Fibroblast of lung (primary cell): ENCODE measurements at regions not wholly inside any gene's neighbourhood (a gene's known extent, or its start where the extent isn't known, plus 50 kb on each side); places are given as distances from the start of the nearest gene placed in this dataset.

ENCODE experiments used
- DNase-seq, 2 donors: peaks; one replicate each; pipeline versions ENCODE4 v3.0.0 to v3.0.0-alpha.2; 2010; ENCODE audit warnings: low read depth in 2 of 2
- H2AFZ ChIP-seq: 2 replicates; pipeline ENCODE4 v1.5.1; 2012; ENCODE audit warnings: low read length, control low read depth, inconsistent platforms
- H3K27ac ChIP-seq: 2 replicates; pipeline ENCODE4 v1.5.1; 2011; ENCODE audit warnings: low read length, control low read depth; ENCODE audit not compliant: insufficient read depth
- H3K27me3 ChIP-seq: 2 replicates; pipeline ENCODE4 v1.5.1; 2011; ENCODE audit warnings: mild to moderate bottlenecking, low read length; ENCODE audit not compliant: control insufficient read depth, insufficient read depth
- H3K36me3 ChIP-seq: 2 replicates; pipeline ENCODE4 v1.5.1; 2011; ENCODE audit warnings: low read length; ENCODE audit not compliant: control insufficient read depth, insufficient read depth
- H3K4me1 ChIP-seq: 2 replicates; pipeline ENCODE4 v1.5.1; 2011; ENCODE audit warnings: low read length; ENCODE audit not compliant: control insufficient read depth, insufficient read depth; ENCODE audit errors: extremely low read depth
- H3K4me2 ChIP-seq: 2 replicates; pipeline ENCODE4 v1.5.1; 2011; ENCODE audit warnings: low read length, control low read depth; ENCODE audit not compliant: insufficient read depth; ENCODE audit errors: extremely low read depth
- H3K4me3 ChIP-seq, 4 experiments: fragments of 200-600 bp in 1 of 4; sonication (generic) in 1 of 4; replicated peaks in 1 of 4; 2 replicates each; pipeline ENCODE4 v1.5.1; 2011 to 2016; ENCODE audit warnings: low read length in 4 of 4, low read depth in 3 of 4, mild to moderate bottlenecking in 3 of 4, control low read depth in 2 of 4, inconsistent platforms in 1 of 4, mixed read lengths in 1 of 4; ENCODE audit not compliant: insufficient read depth in 1 of 4; ENCODE audit errors: control extremely low read depth in 1 of 4
- H3K79me2 ChIP-seq: 2 replicates; pipeline ENCODE4 v1.5.1; 2012; ENCODE audit warnings: mild to moderate bottlenecking, low read length, inconsistent platforms; ENCODE audit not compliant: control insufficient read depth, insufficient read depth
- H3K9ac ChIP-seq: 2 replicates; pipeline ENCODE4 v1.5.1; 2011; ENCODE audit warnings: mild to moderate bottlenecking, low read length, control low read depth; ENCODE audit not compliant: insufficient read depth
- H3K9me3 ChIP-seq: 2 replicates; pipeline ENCODE4 v1.5.1; 2012; ENCODE audit warnings: low read depth, low read length; ENCODE audit not compliant: control insufficient read depth, insufficient read depth
- H4K20me1 ChIP-seq: 2 replicates; pipeline ENCODE4 v1.5.1; 2011; ENCODE audit warnings: low read length; ENCODE audit not compliant: control insufficient read depth, insufficient read depth; ENCODE audit errors: extremely low read depth
- CTCF ChIP-seq, 2 donors: IDR thresholded peaks in 1 of 2; conservative IDR thresholded peaks in 1 of 2; 1 replicate in 1 of 2; 2 replicates in 1 of 2; pipeline ENCODE4 v1.5.1; 2011 to 2012; ENCODE audit warnings: low read length in 2 of 2, control low read depth in 1 of 2, inconsistent platforms in 1 of 2, low read depth in 1 of 2, mild to moderate bottlenecking in 1 of 2
- EZH2 ChIP-seq: IDR thresholded peaks from 2 replicates; pipeline ENCODE4 v1.5.1; 2012; ENCODE audit warnings: low read length, control low read depth, mild to moderate bottlenecking; ENCODE audit errors: missing control alignments

DNA sequence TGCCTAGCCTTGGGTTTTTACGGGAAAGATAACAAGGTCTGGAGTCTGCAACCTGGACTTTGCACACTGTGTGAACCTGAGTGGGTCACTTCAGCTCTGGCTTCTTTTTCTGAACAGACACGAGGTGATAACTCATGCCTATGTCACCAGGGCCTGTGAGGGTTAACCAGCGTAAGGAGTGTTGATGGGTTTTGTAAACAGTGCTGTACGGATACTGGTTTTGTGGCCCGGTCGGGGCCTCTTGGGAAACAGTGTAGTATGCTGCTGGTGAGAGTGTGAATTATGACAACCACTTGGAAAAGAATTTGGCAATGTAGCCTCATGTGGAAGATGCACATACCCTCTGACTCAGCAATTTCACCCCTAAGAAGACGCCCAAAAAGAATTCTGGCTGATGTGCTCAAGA lies 266.8 kb downstream of the MN1 start:
- no peak overlapping the region for H3K4me3 ChIP-seq
- no peak overlapping the region for H3K4me2 ChIP-seq
- H2AFZ ChIP-seq: no peak overlapping the region
- peaks cover 3% of the 10 kb centered on the region for H3K27me3 ChIP-seq
- no peaks in the 10 kb centered on the region for H3K79me2 ChIP-seq
- DNase-seq: peak; percentile 87
- no peaks in the 10 kb centered on the region for H3K9me3 ChIP-seq
- TF ChIP-seq CTCF (conservative IDR thresholded peaks at IDR 0.05 in 1 of 2, IDR thresholded peaks at IDR 0.05 in 1 of 2; ENCODE audit: low read depth in 1 of 2, low read length in 2 of 2) (no peak), EZH2 (no peak)
- no peak overlapping the region for H3K9ac ChIP-seq
- no peak overlapping the region for H3K27ac ChIP-seq
- H4K20me1 ChIP-seq: no peaks in the 10 kb centered on the region
- no peaks in the 10 kb centered on the region for H3K36me3 ChIP-seq
- no peaks in the 10 kb centered on the region for H3K4me1 ChIP-seq

DNA sequence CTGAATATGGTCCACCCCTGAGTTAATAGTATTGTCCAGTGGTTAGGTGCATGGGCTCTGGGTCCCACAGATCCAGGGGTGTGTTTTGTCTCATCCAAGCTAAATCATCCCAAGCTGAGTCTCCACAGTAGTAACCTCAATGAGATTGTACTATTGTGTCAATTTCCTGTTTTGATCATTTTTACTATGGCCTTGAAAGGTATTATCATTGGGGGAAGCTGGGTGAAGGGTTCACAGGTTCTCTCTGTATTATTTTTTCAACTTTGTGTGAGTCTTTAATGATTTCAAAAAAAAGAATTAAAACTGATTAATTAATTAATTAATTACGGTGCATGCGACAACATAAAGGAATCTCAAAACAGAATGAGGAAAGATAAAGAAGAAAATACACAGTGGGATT lies 266.1 kb downstream of the MN1 start:
- no peak overlapping the region for H3K27ac ChIP-seq
- H4K20me1 ChIP-seq: no peaks in the 10 kb centered on the region
- peaks cover 7% of the 10 kb centered on the region for H3K27me3 ChIP-seq
- H2AFZ ChIP-seq: no peak overlapping the region
- no peaks in the 10 kb centered on the region for H3K9me3 ChIP-seq
- no peak overlapping the region for H3K9ac ChIP-seq
- no peak overlapping the region for H3K4me2 ChIP-seq
- TF ChIP-seq CTCF (conservative IDR thresholded peaks at IDR 0.05 in 1 of 2, IDR thresholded peaks at IDR 0.05 in 1 of 2; ENCODE audit: low read depth in 1 of 2, low read length in 2 of 2) (no peak), EZH2 (no peak)
- no peaks in the 10 kb centered on the region for H3K4me1 ChIP-seq
- H3K79me2 ChIP-seq: no peaks in the 10 kb centered on the region
- no peak overlapping the region for H3K4me3 ChIP-seq
- DNase-seq: no peak
- H3K36me3 ChIP-seq: no peaks in the 10 kb centered on the region

GRCh38 chr22:27537501-27537900 lies 264.1 kb downstream of the MN1 start:
- H3K4me3 ChIP-seq: no peak overlapping the region
- H3K4me2 ChIP-seq: no peak overlapping the region
- H3K27me3 ChIP-seq: peaks cover 12% of the 10 kb centered on the region
- DNase-seq: peak in 1 of 2 donors; percentile 34
- H3K9me3 ChIP-seq: no peaks in the 10 kb centered on the region
- H3K36me3 ChIP-seq: no peaks in the 10 kb centered on the region
- H4K20me1 ChIP-seq: no peaks in the 10 kb centered on the region
- H2AFZ ChIP-seq: no peak overlapping the region
- H3K79me2 ChIP-seq: no peaks in the 10 kb centered on the region
- H3K27ac ChIP-seq: no peak overlapping the region
- no peaks in the 10 kb centered on the region for H3K4me1 ChIP-seq
- H3K9ac ChIP-seq: no peak overlapping the region
- TF ChIP-seq CTCF (conservative IDR thresholded peaks at IDR 0.05 in 1 of 2, IDR thresholded peaks at IDR 0.05 in 1 of 2; ENCODE audit: low read depth in 1 of 2, low read length in 2 of 2): no peak
- no peak for TF ChIP-seq EZH2
